Smooth muscle cell (in vitro differentiated cells): ENCODE measurements at regions not wholly inside any gene's neighbourhood (a gene's known extent, or its start where the extent isn't known, plus 50 kb on each side); places are given as distances from the start of the nearest gene placed in this dataset.

ENCODE experiments used
- DNase-seq: peaks from one replicate; lab custom pipeline; 2025; ENCODE audit not compliant: unreplicated experiment; lab: John Stamatoyannopoulos, UW
- H2AFZ ChIP-seq: fragments of 200-600 bp; sonication (generic); 2 replicates; pipeline ENCODE4 v1.6.0; 2016; ENCODE audit warnings: antibody characterized with exemption, low read depth, mild to moderate bottlenecking
- H3F3A ChIP-seq: fragments of 200-600 bp; sonication (generic); 2 replicates; pipeline ENCODE4 v1.6.0; 2017; ENCODE audit warnings: antibody characterized with exemption, low read depth
- H3K27ac ChIP-seq: fragments of 200-600 bp; sonication (generic); 2 replicates; pipeline ENCODE4 v1.5.1; 2016; ENCODE audit warnings: low read depth, mild to moderate bottlenecking
- H3K27me3 ChIP-seq: fragments of 200-600 bp; sonication (generic); 2 replicates; pipeline ENCODE4 v1.6.1; 2016; ENCODE audit warnings: low read depth, mild to moderate bottlenecking
- H3K36me3 ChIP-seq: fragments of 200-600 bp; sonication (generic); 2 replicates; pipeline ENCODE4 v1.5.1; 2016; ENCODE audit warnings: low read depth
- H3K4me1 ChIP-seq: fragments of 200-600 bp; sonication (generic); 2 replicates; pipeline ENCODE4 v1.5.1; 2016; ENCODE audit warnings: low read depth
- H3K4me2 ChIP-seq: fragments of 200-600 bp; sonication (generic); 2 replicates; pipeline ENCODE4 v1.6.0; 2016; ENCODE audit warnings: mild to moderate bottlenecking
- H3K4me3 ChIP-seq: fragments of 200-600 bp; sonication (generic); 2 replicates; pipeline ENCODE4 v1.5.1; 2016; ENCODE audit warnings: mild to moderate bottlenecking
- H3K79me2 ChIP-seq: fragments of 200-600 bp; sonication (generic); 2 replicates; pipeline ENCODE4 v1.6.0; 2016; ENCODE audit warnings: low read depth, mild to moderate bottlenecking
- H3K9ac ChIP-seq: fragments of 200-600 bp; sonication (generic); 2 replicates; pipeline ENCODE4 v1.6.0; 2016; ENCODE audit warnings: low read depth
- H3K9me3 ChIP-seq: fragments of 200-600 bp; sonication (generic); replicated peaks from 2 replicates; pipeline ENCODE4 v1.5.1; 2016; ENCODE audit warnings: low read depth
- H4K20me1 ChIP-seq: fragments of 200-600 bp; sonication (generic); 2 replicates; pipeline ENCODE4 v1.6.0; 2016; ENCODE audit warnings: low read depth
- CTCF ChIP-seq: fragments of 200-600 bp; sonication (generic); IDR thresholded peaks from 2 replicates; pipeline ENCODE4 v1.5.1; 2017; ENCODE audit warnings: borderline replicate concordance, mild to moderate bottlenecking, antibody characterized with exemption; ENCODE audit not compliant: insufficient read depth, poor library complexity, severe bottlenecking
- WGBS: methylation state at CpG from one replicate; pipeline ENCODE4 v1.1.7; 2016; ENCODE audit warnings: low lambda C conversion rate; 5-methylcytosine and 5-hydroxymethylcytosine counted together

- Histone ChIP-seq H3K4me1 (no peaks in the 10 kb centered on the region), H2AFZ (no peak overlapping the region), H3K4me3 (no peak overlapping the region), H3K9me3 (no peaks in the 10 kb centered on the region), H4K20me1 (no peaks in the 10 kb centered on the region), H3K79me2 (no peaks in the 10 kb centered on the region), H3K27me3 (no peaks in the 10 kb centered on the region), H3K4me2 (no peak overlapping the region), H3K9ac (no peak overlapping the region), H3K27ac (no peak overlapping the region), H3K36me3 (no peaks in the 10 kb centered on the region), H3F3A (no peaks in the 10 kb centered on the region)
- 88% methylated on average over 1 of the region's 1 CpG for WGBS
- TF ChIP-seq CTCF: no peak
- no peak for DNase-seq
Measured at GRCh38 chr5:116912221-116912620, 337.6 kb upstream of the SEMA6A start.

GRCh38 chr5:116911074-116911473 lies 336.5 kb upstream of the SEMA6A start:
- no peak overlapping the region for H3K4me2 ChIP-seq
- no peak for TF ChIP-seq CTCF
- H3K79me2 ChIP-seq: no peaks in the 10 kb centered on the region
- no peak overlapping the region for H3K27ac ChIP-seq
- no peaks in the 10 kb centered on the region for H3K9me3 ChIP-seq
- H3F3A ChIP-seq: no peaks in the 10 kb centered on the region
- no peak overlapping the region for H2AFZ ChIP-seq
- no peak for DNase-seq
- H4K20me1 ChIP-seq: no peaks in the 10 kb centered on the region
- WGBS: 100% methylated on average over 1 of the region's 1 CpG
- no peak overlapping the region for H3K9ac ChIP-seq
- H3K36me3 ChIP-seq: no peaks in the 10 kb centered on the region
- H3K27me3 ChIP-seq: no peaks in the 10 kb centered on the region
- H3K4me3 ChIP-seq: no peak overlapping the region
- no peaks in the 10 kb centered on the region for H3K4me1 ChIP-seq

DNA sequence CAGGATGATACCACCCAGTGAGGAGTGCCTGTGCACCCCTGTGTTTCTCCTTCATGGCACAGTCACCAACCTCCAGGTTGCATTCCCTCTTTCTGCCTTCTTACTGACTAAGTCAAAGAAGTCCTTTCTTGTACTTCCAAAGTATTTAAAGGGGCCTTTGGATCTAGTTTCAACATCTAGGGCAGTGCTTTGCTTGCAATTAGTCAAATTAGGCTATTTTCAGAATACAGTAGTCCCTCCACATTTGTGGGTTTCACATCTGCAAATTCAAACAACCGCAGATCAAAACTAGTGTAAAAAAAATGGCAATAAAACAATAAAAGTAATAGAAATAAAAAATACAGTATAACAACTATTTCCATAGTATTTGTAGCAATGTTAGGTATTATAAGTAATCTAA lies 333.9 kb upstream of the SEMA6A start:
- 88% methylated on average over 1 of the region's 1 CpG for WGBS
- TF ChIP-seq CTCF: no peak
- DNase-seq: no peak

DNA sequence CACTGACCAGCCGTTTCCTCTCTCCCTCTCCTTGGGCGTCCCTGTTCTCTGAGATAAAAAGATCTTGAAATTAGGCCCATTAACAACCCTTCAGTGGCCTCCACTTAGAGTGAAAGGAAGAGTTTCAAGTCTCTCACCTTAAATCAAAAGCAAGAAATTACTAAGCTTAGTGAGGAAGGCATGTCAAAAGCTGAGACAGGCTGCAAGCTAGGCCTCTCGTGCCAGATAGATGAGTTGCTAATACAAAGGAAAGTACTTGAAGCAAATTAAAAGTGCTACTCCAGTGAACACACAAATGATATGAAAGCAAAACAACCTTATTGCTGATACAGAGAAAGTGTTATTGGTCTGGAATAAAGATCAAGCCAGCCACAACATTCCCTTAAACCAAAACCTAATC lies 331.3 kb upstream of the SEMA6A start:
- TF ChIP-seq CTCF: no peak
- H3K27ac ChIP-seq: no peak overlapping the region
- H3K4me2 ChIP-seq: no peak overlapping the region
- H3F3A ChIP-seq: no peaks in the 10 kb centered on the region
- H3K79me2 ChIP-seq: no peaks in the 10 kb centered on the region
- no peak overlapping the region for H3K4me3 ChIP-seq
- no peaks in the 10 kb centered on the region for H3K27me3 ChIP-seq
- H3K9me3 ChIP-seq: no peaks in the 10 kb centered on the region
- no peak for DNase-seq
- no peaks in the 10 kb centered on the region for H4K20me1 ChIP-seq
- no peaks in the 10 kb centered on the region for H3K4me1 ChIP-seq
- no peaks in the 10 kb centered on the region for H3K36me3 ChIP-seq
- no peak overlapping the region for H3K9ac ChIP-seq
- WGBS: 85% methylated on average over 3 of the region's 3 CpGs
- H2AFZ ChIP-seq: no peak overlapping the region

More for the DNA sequence above, 333.9 kb upstream of the SEMA6A start:
- no peaks in the 10 kb centered on the region for H3K27me3 ChIP-seq
- H3K4me2 ChIP-seq: no peak overlapping the region
- no peak overlapping the region for H2AFZ ChIP-seq
- no peak overlapping the region for H3K27ac ChIP-seq
- H4K20me1 ChIP-seq: no peaks in the 10 kb centered on the region
- H3K79me2 ChIP-seq: no peaks in the 10 kb centered on the region
- no peaks in the 10 kb centered on the region for H3K9me3 ChIP-seq
- H3K36me3 ChIP-seq: no peaks in the 10 kb centered on the region
- no peaks in the 10 kb centered on the region for H3F3A ChIP-seq
- H3K4me3 ChIP-seq: no peak overlapping the region
- no peak overlapping the region for H3K9ac ChIP-seq
- no peaks in the 10 kb centered on the region for H3K4me1 ChIP-seq
